MM.1S (cell line): ENCODE measurements at regions not wholly inside any gene's neighbourhood (a gene's known extent, or its start where the extent isn't known, plus 50 kb on each side); places are given as distances from the start of the nearest gene placed in this dataset.

Experiments used
- CTCF ChIP-seq: fragments of 300-600 bp; sonication (generic); IDR thresholded peaks from 2 replicates; pipeline ENCODE4 v1.5.1; 2016; ENCODE audit warnings: antibody characterized with exemption, low read length, mixed read lengths
- EZH2 ChIP-seq: fragments of 300-600 bp; sonication (generic); optimal IDR thresholded peaks from 2 replicates; pipeline ENCODE3; 2017; ENCODE audit warnings: low read depth, mild to moderate bottlenecking, antibody characterized with exemption, low read length, mixed read lengths

- TF ChIP-seq CTCF (no peak), EZH2 (no peak)
Measured at GRCh38 chr11:115054570-115055538, 376.5 kb downstream of the NXPE2 start.
